A549 (cell line): ENCODE measurements at regions not wholly inside any gene's neighbourhood (a gene's known extent, or its start where the extent isn't known, plus 50 kb on each side); places are given as distances from the start of the nearest gene placed in this dataset.

ENCODE experiments used
- ATAC-seq, 2 experiments: fragments of 200-7000 bp in 1 of 2; fragments of >200 bp in 1 of 2; cut with Nextera tagmentation in 1 of 2; cut with Tn5 transposase in 1 of 2; 3 replicates each; pipeline versions ENCODE4 v1.8.0 to v1.9.1; 2018 to 2020; ENCODE audit warnings: mild to moderate bottlenecking in 1 of 2, moderate library complexity in 1 of 2
- CTCF ChIA-PET: fragments of 300-600 bp; sonication (Branson Sonifier 250); formaldehyde crosslinking; extraction: SDS; loops from one replicate; lab custom pipeline; 2021; ENCODE audit warnings: antibody characterized with exemption, inconsistent platforms; lab: Yijun Ruan, JAX
- POLR2A ChIA-PET: fragments of 350-600 bp; formaldehyde crosslinking; extraction: SDS; loops from one replicate; lab custom pipeline; 2021; ENCODE audit warnings: antibody characterized with exemption, inconsistent platforms; lab: Yijun Ruan, JAX
- DNase-seq, 2 experiments: peaks; one replicate each; pipeline versions ENCODE4 v3.0.0 to v3.0.0-alpha.2; 2011 to 2016; ENCODE audit warnings: low read depth in 1 of 2, low spot score in 1 of 2
- FAIRE-seq: peaks from 2 replicates; lab custom pipeline; 2011; peaks lifted over from hg19 to GRCh38; lab: Jason Lieb, UNC
- H3K27ac ChIP-seq, 2 experiments: fragments of >200 bp; sonication (Bioruptor Twin); formaldehyde crosslinking; 3 replicates each; pipeline ENCODE4 v1.5.1; 2016 to 2017
- H3K4me1 ChIP-seq: fragments of >200 bp; sonication (Bioruptor Twin); formaldehyde crosslinking; 3 replicates; pipeline ENCODE4 v1.6.1; 2016
- H3K4me2 ChIP-seq: fragments of >200 bp; sonication (Bioruptor Twin); formaldehyde crosslinking; 3 replicates; pipeline ENCODE4 v1.6.1; 2016
- H3K4me3 ChIP-seq: fragments of >200 bp; sonication (Bioruptor Twin); formaldehyde crosslinking; 3 replicates; pipeline ENCODE4 v1.5.1; 2016
- H3K9me3 ChIP-seq: fragments of >200 bp; sonication (Bioruptor Twin); formaldehyde crosslinking; 3 replicates; pipeline ENCODE4 v1.6.1; 2016
- ATOH8 ChIP-seq: fragments of 250-450 bp; sonication (Bioruptor Pico); IDR thresholded peaks from 2 replicates; pipeline ENCODE4 v1.5.0; 2020; ENCODE audit warnings: low read depth, mild to moderate bottlenecking, moderate library complexity
- CBX2 ChIP-seq: fragments of 200-600 bp; sonication (generic); IDR thresholded peaks from 2 replicates; pipeline ENCODE4 v1.6.1; 2016; ENCODE audit warnings: low read depth, mild to moderate bottlenecking, borderline replicate concordance
- CHD4 ChIP-seq: fragments of 200-600 bp; sonication (generic); IDR thresholded peaks from 2 replicates; pipeline ENCODE4 v1.6.1; 2016; ENCODE audit warnings: antibody characterized with exemption, mild to moderate bottlenecking, borderline replicate concordance
- E2F6 ChIP-seq: IDR thresholded peaks from 2 replicates; pipeline ENCODE4 v1.6.1; 2012; ENCODE audit warnings: low read depth, borderline replicate concordance
- EHF ChIP-seq: fragments of 250-450 bp; sonication (Bioruptor Pico); IDR thresholded peaks from 2 replicates; pipeline ENCODE4 v1.5.0; 2020; ENCODE audit warnings: mild to moderate bottlenecking
- FOSB ChIP-seq: fragments of 250-450 bp; sonication (Bioruptor Pico); IDR thresholded peaks from 2 replicates; pipeline ENCODE4 v1.5.0; 2020; ENCODE audit warnings: mild to moderate bottlenecking, moderate library complexity
- HEYL ChIP-seq: fragments of 250-450 bp; sonication (Bioruptor Pico); IDR thresholded peaks from 2 replicates; pipeline ENCODE4 v1.8.0; 2021; ENCODE audit warnings: mild to moderate bottlenecking, moderate library complexity
- HOXA7 ChIP-seq: fragments of 250-450 bp; sonication (Bioruptor Pico); IDR thresholded peaks from 2 replicates; pipeline ENCODE4 v1.5.0; 2020; ENCODE audit warnings: mild to moderate bottlenecking, moderate library complexity
- MAFK ChIP-seq: fragments of 450-650 bp; IDR thresholded peaks from 2 replicates; pipeline ENCODE4 v1.6.1; 2014; ENCODE audit not compliant: partially characterized antibody
- MAX ChIP-seq: IDR thresholded peaks from 2 replicates; pipeline ENCODE4 v1.6.1; 2012
- MAZ ChIP-seq: fragments of 150-350 bp; IDR thresholded peaks from 2 replicates; pipeline ENCODE4 v1.6.1; 2014; ENCODE audit warnings: antibody characterized with exemption, low read depth, low read length, borderline replicate concordance
- NR3C1 ChIP-seq: fragments of >200 bp; sonication (Bioruptor Twin); formaldehyde crosslinking; IDR thresholded peaks from 3 replicates; pipeline ENCODE4 v1.6.1; 2017
- RAD21 ChIP-seq, 2 experiments: fragments of >200 bp in 1 of 2; sonication (Bioruptor Twin) in 1 of 2; formaldehyde crosslinking in 1 of 2; IDR thresholded peaks in 1 of 2; conservative IDR thresholded peaks in 1 of 2; 2 replicates in 1 of 2; 3 replicates in 1 of 2; pipeline ENCODE4 v1.6.1; 2012 to 2018; ENCODE audit warnings: inconsistent platforms in 1 of 2
- RCOR1 ChIP-seq: fragments of 150-350 bp; IDR thresholded peaks from 2 replicates; pipeline ENCODE4 v1.6.1; 2014; ENCODE audit warnings: antibody characterized with exemption, low read length, low read depth
- RNF2 ChIP-seq: fragments of 200-600 bp; sonication (generic); IDR thresholded peaks from 2 replicates; pipeline ENCODE4 v1.6.1; 2016; ENCODE audit warnings: low read depth, mild to moderate bottlenecking, antibody characterized with exemption, moderate library complexity, borderline replicate concordance
- SMC3 ChIP-seq: fragments of >200 bp; sonication (Bioruptor Twin); formaldehyde crosslinking; IDR thresholded peaks from 3 replicates; pipeline ENCODE4 v1.6.1; 2018; ENCODE audit warnings: inconsistent platforms
- TP53 ChIP-seq: fragments of 250-450 bp; sonication (Bioruptor Pico); IDR thresholded peaks from 2 replicates; pipeline ENCODE4 v1.5.0; 2021; ENCODE audit warnings: mild to moderate bottlenecking, moderate library complexity
- ZFP36 ChIP-seq: fragments of 450-650 bp; IDR thresholded peaks from 2 replicates; pipeline ENCODE4 v1.6.1; 2014; ENCODE audit warnings: borderline replicate concordance; ENCODE audit not compliant: partially characterized antibody
- WGBS: methylation state at CpG from one replicate; pipeline ENCODE4 v1.1.6; 2017; ENCODE audit errors: missing lambda C conversion rate; 5-methylcytosine and 5-hydroxymethylcytosine counted together
- TF ChIP-seq, protein P1 (sequence below): fragments of >200 bp; sonication (Bioruptor Twin); formaldehyde crosslinking; IDR thresholded peaks from 2 replicates; pipeline ENCODE4 v1.6.1; 2016
- TF ChIP-seq, protein P2 (sequence below): fragments of >200 bp; sonication (Bioruptor Twin); formaldehyde crosslinking; IDR thresholded peaks from 3 replicates; pipeline ENCODE4 v1.5.1; 2016
- TF ChIP-seq, protein P3 (sequence below): IDR thresholded peaks from 2 replicates; pipeline ENCODE4 v1.6.1; 2012
- TF ChIP-seq, protein P4 (sequence below): fragments of >200 bp; sonication (Bioruptor Twin); formaldehyde crosslinking; IDR thresholded peaks from 3 replicates; pipeline ENCODE4 v1.6.1; 2016

DNA sequence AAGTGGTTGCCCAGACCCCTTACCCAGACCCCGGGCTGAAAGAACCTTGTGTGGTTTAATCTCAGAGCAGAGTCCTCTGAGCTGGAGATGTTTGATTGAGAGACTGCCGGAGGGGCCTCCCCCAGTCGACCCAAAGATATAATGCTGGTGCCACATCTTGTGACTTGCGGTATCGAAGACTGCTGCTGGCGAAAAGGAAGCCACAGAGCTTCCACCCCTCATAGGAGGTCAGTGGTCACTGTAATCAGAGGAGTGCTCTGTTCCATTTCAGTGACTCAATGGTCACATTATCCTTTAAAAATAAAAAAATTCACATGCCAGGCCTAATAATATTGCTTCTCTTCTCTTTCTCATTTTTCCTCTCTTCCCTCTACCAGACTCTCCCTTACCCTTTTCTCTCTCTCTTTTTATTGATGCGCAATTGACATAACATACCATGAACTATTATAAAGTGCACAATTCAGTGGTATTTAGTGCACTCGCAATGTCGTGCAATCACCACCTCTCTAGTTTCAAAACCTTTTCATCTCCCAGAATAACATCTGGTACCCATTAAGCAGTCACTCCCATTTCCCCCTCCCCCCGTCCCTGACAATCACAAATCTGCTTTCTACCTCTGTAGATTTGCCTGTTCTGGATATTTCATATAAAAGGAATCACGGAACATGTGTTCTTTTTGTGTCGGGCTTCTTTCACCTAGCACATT lies 52.6 kb upstream of the LYST start:
- CTCF ChIA-PET: interaction anchor here (1.0 to 5.6 kb wide), 4 partner anchors 10 to 53 kb away, joined by 3 to 35 read pairs (median 14); partner anchors contain the start of gene LYST
- no peak overlapping the region for H3K4me3 ChIP-seq
- TF ChIP-seq TP53 (CRISPR knock-in tag): no peak
- TF ChIP-seq E2F6: no peak
- no peak for TF ChIP-seq FOSB (CRISPR knock-in tag)
- TF ChIP-seq MAZ: no peak
- no peak for TF ChIP-seq MAFK
- TF ChIP-seq, all 56 proteins: peak for 0
- ATAC-seq (no peak), DNase-seq (no peak), FAIRE-seq (no peak)
- Histone ChIP-seq H3K9me3 (no peaks in the 10 kb centered on the region), H3K27ac (peak overlapping the region; percentile 78 to 87), H3K4me1 (peaks cover 57% of the 10 kb centered on the region), H3K4me2 (peak overlapping the region; percentile 58)
- WGBS: 89% methylated on average over 12 of the region's 12 CpGs
- POLR2A ChIA-PET: interaction anchor here (1.2 kb wide), 1 partner anchor 53 kb away, joined by 3 read pairs; no protein-coding TSS in a partner anchor

DNA sequence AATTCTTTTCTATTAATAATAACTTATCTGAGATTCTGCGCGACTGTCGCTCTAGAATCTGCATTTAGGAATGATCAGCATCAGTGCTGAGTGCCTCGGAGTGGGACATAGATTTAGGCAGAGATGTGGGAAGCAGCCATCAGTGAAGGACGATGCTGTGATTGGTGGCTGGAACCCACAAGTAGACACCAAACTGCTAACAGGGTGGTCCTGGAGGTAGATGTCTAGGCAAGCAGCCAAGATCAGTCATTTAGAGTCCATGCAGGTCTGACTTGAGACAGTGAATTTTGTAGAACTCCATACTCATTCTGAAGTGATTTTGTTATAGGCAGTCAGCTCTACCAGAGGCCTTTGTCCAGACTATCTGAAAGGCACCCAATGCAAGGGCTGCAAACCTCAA lies 51.8 kb upstream of the LYST start:
- Histone ChIP-seq H3K4me2 (peak overlapping the region; percentile 58; the same call in 2 of the 3 replicates), H3K27ac (peak overlapping the region; percentile 78 to 87), H3K4me1 (peaks cover 56% of the 10 kb centered on the region), H3K4me3 (no peak overlapping the region), H3K9me3 (no peaks in the 10 kb centered on the region)
- ChIA-PET POLR2A (no interaction called here), CTCF (interaction anchor here (1.0 to 5.6 kb wide), 5 partner anchors 11 to 53 kb away, joined by 3 to 35 read pairs (median 7); partner anchors contain the start of gene LYST)
- WGBS: 93% methylated on average over 5 of the region's 5 CpGs
- ATAC-seq (no peak), DNase-seq (no peak), FAIRE-seq (no peak)
- no peak for TF ChIP-seq RNF2
- TF ChIP-seq MAZ: no peak
- TF ChIP-seq TP53 (CRISPR knock-in tag): no peak
- TF ChIP-seq ZFP36: no peak
- no peak for TF ChIP-seq SMC3
- TF ChIP-seq, protein P1, sequence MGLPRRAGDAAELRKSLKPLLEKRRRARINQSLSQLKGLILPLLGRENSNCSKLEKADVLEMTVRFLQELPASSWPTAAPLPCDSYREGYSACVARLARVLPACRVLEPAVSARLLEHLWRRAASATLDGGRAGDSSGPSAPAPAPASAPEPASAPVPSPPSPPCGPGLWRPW: no peak
- TF ChIP-seq, protein P2, sequence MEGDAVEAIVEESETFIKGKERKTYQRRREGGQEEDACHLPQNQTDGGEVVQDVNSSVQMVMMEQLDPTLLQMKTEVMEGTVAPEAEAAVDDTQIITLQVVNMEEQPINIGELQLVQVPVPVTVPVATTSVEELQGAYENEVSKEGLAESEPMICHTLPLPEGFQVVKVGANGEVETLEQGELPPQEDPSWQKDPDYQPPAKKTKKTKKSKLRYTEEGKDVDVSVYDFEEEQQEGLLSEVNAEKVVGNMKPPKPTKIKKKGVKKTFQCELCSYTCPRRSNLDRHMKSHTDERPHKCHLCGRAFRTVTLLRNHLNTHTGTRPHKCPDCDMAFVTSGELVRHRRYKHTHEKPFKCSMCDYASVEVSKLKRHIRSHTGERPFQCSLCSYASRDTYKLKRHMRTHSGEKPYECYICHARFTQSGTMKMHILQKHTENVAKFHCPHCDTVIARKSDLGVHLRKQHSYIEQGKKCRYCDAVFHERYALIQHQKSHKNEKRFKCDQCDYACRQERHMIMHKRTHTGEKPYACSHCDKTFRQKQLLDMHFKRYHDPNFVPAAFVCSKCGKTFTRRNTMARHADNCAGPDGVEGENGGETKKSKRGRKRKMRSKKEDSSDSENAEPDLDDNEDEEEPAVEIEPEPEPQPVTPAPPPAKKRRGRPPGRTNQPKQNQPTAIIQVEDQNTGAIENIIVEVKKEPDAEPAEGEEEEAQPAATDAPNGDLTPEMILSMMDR: no peak
- no peak for TF ChIP-seq EHF (CRISPR knock-in tag)
- TF ChIP-seq FOSB (CRISPR knock-in tag): no peak
- no peak for TF ChIP-seq HOXA7
- TF ChIP-seq HEYL: no peak
- no peak for TF ChIP-seq ATOH8
- TF ChIP-seq NR3C1: no peak
- TF ChIP-seq RCOR1: no peak
- TF ChIP-seq, protein P3, sequence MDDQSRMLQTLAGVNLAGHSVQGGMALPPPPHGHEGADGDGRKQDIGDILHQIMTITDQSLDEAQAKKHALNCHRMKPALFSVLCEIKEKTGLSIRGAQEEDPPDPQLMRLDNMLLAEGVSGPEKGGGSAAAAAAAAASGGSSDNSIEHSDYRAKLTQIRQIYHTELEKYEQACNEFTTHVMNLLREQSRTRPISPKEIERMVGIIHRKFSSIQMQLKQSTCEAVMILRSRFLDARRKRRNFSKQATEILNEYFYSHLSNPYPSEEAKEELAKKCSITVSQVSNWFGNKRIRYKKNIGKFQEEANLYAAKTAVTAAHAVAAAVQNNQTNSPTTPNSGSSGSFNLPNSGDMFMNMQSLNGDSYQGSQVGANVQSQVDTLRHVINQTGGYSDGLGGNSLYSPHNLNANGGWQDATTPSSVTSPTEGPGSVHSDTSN: no peak
- TF ChIP-seq, protein P4, sequence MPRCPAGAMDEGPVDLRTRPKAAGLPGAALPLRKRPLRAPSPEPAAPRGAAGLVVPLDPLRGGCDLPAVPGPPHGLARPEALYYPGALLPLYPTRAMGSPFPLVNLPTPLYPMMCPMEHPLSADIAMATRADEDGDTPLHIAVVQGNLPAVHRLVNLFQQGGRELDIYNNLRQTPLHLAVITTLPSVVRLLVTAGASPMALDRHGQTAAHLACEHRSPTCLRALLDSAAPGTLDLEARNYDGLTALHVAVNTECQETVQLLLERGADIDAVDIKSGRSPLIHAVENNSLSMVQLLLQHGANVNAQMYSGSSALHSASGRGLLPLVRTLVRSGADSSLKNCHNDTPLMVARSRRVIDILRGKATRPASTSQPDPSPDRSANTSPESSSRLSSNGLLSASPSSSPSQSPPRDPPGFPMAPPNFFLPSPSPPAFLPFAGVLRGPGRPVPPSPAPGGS: no peak
- no peak for TF ChIP-seq CBX2
- TF ChIP-seq MAX: no peak
- TF ChIP-seq RAD21 (conservative IDR thresholded peaks at IDR 0.05 in 1 of 2, IDR thresholded peaks at IDR 0.05 in 1 of 2): no peak
- TF ChIP-seq CHD4: no peak
